Esophagus muscularis mucosa (tissue), 4 donors: ENCODE measurements at regions not wholly inside any gene's neighbourhood (a gene's known extent, or its start where the extent isn't known, plus 50 kb on each side); places are given as distances from the start of the nearest gene placed in this dataset.

Experiments used
- CTCF ChIP-seq, 3 experiments: fragments of 200-600 bp in 2 of 3; fragments of 450-650 bp in 1 of 3; sonication (generic) in 2 of 3; IDR thresholded peaks; one replicate each; pipeline ENCODE4 v1.5.1; 2017 to 2019; ENCODE audit warnings: antibody characterized with exemption in 3 of 3, mild to moderate bottlenecking in 2 of 3, moderate library complexity in 1 of 3
- EP300 ChIP-seq: sonication (generic); formaldehyde crosslinking; IDR thresholded peaks from one replicate; pipeline ENCODE4 v1.6.1; 2017; ENCODE audit warnings: antibody characterized with exemption
- POLR2A ChIP-seq: fragments of 450-650 bp; IDR thresholded peaks from one replicate; pipeline ENCODE4 v1.6.1; 2017; ENCODE audit warnings: antibody characterized with exemption, moderate library complexity, mild to moderate bottlenecking, low read depth
- POLR2AphosphoS5 ChIP-seq, 2 donors: sonication (generic); formaldehyde crosslinking; IDR thresholded peaks; one replicate each; pipeline ENCODE4 v1.6.1; 2017; ENCODE audit warnings: antibody characterized with exemption in 2 of 2

- no peak for TF ChIP-seq CTCF (IDR thresholded peaks at IDR 0.05)
- TF ChIP-seq POLR2AphosphoS5 (IDR thresholded peaks at IDR 0.05): no peak
- TF ChIP-seq POLR2A: no peak
- TF ChIP-seq EP300: no peak
Measured at GRCh38 chr3:124569761-124570160, 160.5 kb upstream of the UMPS start.
